Transverse colon (tissue), 4 donors: ENCODE measurements at regions not wholly inside any gene's neighbourhood (a gene's known extent, or its start where the extent isn't known, plus 50 kb on each side); places are given as distances from the start of the nearest gene placed in this dataset.

Source experiments
- DNase-seq: peaks from one replicate; pipeline ENCODE4 v3.0.0-alpha.2; 2019
- H3K27ac ChIP-seq, 4 donors: fragments of 200-600 bp; sonication (generic); 2 replicates each; pipeline ENCODE4 v1.5.1; 2016 to 2018; ENCODE audit warnings: inconsistent platforms in 4 of 4
- H3K27me3 ChIP-seq: fragments of 200-600 bp; sonication (generic); 2 replicates; pipeline ENCODE4 v1.5.1; 2017; ENCODE audit warnings: inconsistent platforms
- H3K36me3 ChIP-seq, 4 donors: fragments of 200-600 bp; sonication (generic); 2 replicates each; pipeline ENCODE4 v1.5.1; 2017 to 2019; ENCODE audit warnings: inconsistent platforms in 4 of 4
- H3K4me1 ChIP-seq, 4 donors: fragments of 200-600 bp; sonication (generic); 2 replicates each; pipeline ENCODE4 v1.5.1; 2017 to 2020; ENCODE audit warnings: inconsistent platforms in 4 of 4
- H3K4me3 ChIP-seq, 4 donors: fragments of 200-600 bp; sonication (generic); 1 replicate in 1 of 4; 2 replicates in 3 of 4; pipeline versions ENCODE4 v1.5.1 to v1.6.1; 2017 to 2019; ENCODE audit warnings: inconsistent platforms in 4 of 4
- H3K9me3 ChIP-seq, 2 donors: fragments of 200-600 bp; sonication (generic); 2 replicates each; pipeline ENCODE4 v1.5.1; 2017 to 2019; ENCODE audit warnings: inconsistent platforms in 2 of 2
- EP300 ChIP-seq: sonication (generic); formaldehyde crosslinking; IDR thresholded peaks from one replicate; pipeline ENCODE4 v1.6.1; 2017; ENCODE audit warnings: antibody characterized with exemption, low read depth
- POLR2A ChIP-seq: fragments of 450-650 bp; IDR thresholded peaks from one replicate; pipeline ENCODE4 v1.6.1; 2016; ENCODE audit warnings: antibody characterized with exemption, mild to moderate bottlenecking, moderate library complexity
- POLR2AphosphoS5 ChIP-seq, 3 donors: sonication (generic); formaldehyde crosslinking; IDR thresholded peaks; one replicate each; pipeline ENCODE4 v1.6.1; 2016; ENCODE audit warnings: antibody characterized with exemption in 3 of 3
- WGBS, 2 donors: methylation state at CpG; one replicate each; pipeline ENCODE4 v1.1.5; 2018; ENCODE audit warnings: low coverage in 1 of 2; 5-methylcytosine and 5-hydroxymethylcytosine counted together
- in situ Hi-C, 4 donors: fragments of 200-750 bp; cut with MboI; loops; one replicate each; pipeline versions ENCODE4 v1.15.0 to v1.15.1; 2017; ENCODE audit warnings: low sequenced_read_pairs in 3 of 4, low pct_ligation_motif_present in 1 of 4, low pct_unique_long_range_greater_than_20kb in 1 of 4
- intact Hi-C: fragments of 100-400 bp; cut with DNase I; formaldehyde crosslinking; loops from one replicate; pipeline ENCODE4 v1.15.1; 2023; ENCODE audit warnings: low total_unique reads
- TF ChIP-seq, protein P1 (sequence below), 5 experiments: fragments of 200-600 bp in 3 of 5; fragments of 450-650 bp in 2 of 5; sonication (generic) in 3 of 5; IDR thresholded peaks; 1 replicate in 2 of 5; 2 replicates in 3 of 5; pipeline ENCODE4 v1.5.1; 2016 to 2017; ENCODE audit warnings: antibody characterized with exemption in 5 of 5, inconsistent platforms in 3 of 5, mild to moderate bottlenecking in 2 of 5, moderate library complexity in 1 of 5

DNA sequence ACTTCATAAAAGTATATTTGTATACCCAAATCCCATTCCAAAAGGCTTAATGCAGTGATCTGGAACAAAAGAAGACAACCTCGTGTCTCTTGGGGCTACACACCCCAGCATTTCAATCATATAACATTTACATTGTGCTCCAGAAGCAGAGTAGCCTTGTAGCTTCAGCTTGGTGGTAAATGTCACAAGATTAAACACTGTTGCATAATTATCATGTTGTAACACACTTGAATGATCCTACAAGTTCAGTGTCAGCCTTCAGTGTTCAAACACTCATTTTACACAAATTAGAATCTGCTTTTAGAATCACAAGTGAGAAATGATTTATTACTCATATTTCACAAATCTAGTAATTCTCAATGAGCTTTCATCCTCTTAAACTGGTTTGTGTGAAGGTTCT, 122.6 kb downstream of the CNTN3 start:
- Histone ChIP-seq H3K9me3 (no peaks in the 10 kb centered on the region), H3K4me3 (no peak overlapping the region), H3K27me3 (no peaks in the 10 kb centered on the region), H3K36me3 (no peaks in the 10 kb centered on the region), H3K4me1 (no peaks in the 10 kb centered on the region), H3K27ac (no peak overlapping the region)
- in situ Hi-C loops = no loop called here
- DNase-seq = no peak
- TF ChIP-seq POLR2A (no peak), EP300 (no peak), POLR2AphosphoS5 (IDR thresholded peaks at IDR 0.05) (no peak)
- TF ChIP-seq, protein P1, sequence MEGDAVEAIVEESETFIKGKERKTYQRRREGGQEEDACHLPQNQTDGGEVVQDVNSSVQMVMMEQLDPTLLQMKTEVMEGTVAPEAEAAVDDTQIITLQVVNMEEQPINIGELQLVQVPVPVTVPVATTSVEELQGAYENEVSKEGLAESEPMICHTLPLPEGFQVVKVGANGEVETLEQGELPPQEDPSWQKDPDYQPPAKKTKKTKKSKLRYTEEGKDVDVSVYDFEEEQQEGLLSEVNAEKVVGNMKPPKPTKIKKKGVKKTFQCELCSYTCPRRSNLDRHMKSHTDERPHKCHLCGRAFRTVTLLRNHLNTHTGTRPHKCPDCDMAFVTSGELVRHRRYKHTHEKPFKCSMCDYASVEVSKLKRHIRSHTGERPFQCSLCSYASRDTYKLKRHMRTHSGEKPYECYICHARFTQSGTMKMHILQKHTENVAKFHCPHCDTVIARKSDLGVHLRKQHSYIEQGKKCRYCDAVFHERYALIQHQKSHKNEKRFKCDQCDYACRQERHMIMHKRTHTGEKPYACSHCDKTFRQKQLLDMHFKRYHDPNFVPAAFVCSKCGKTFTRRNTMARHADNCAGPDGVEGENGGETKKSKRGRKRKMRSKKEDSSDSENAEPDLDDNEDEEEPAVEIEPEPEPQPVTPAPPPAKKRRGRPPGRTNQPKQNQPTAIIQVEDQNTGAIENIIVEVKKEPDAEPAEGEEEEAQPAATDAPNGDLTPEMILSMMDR (IDR thresholded peaks at IDR 0.05) = no peak
- WGBS, 2 donors = 67 to 76% methylated on average over 1 of the region's 1 CpG
- intact Hi-C loops = no loop called here

DNA sequence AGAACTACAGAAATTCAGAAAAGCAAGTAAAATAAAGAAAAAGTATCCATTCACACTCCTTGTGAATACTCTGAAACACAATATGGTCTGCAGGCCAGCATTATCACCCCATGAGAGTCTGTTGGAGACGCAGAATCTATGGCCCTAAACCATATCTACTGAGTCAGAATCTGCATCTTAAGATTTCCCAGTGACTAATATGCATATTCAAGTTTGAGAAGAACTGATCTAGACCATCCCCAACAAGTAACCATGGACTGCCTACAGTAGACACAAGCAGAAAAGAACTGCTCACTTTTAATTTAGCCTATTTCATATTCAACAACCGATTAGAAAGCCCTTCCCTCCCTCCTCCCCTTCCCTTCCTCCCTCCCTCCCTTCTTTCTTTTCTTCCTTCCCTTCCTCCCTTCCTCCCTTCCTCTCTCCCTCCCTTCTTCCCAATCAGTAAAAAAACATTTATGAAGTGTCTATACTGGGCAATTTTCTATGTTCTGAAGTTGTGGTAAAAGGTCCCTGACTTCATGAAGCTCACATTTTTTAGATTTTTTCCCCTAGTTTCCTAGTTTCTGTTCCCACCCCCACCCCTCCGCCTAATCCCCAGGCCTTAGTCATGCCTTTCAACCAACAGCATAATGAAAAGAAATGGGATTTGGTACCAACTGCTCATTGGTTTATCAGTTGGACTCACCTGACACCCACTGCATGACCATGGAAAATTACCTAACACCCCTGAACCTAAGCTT, 125.2 kb downstream of the CNTN3 start:
- no peak overlapping the region for H3K4me3 ChIP-seq
- no peaks in the 10 kb centered on the region for H3K4me1 ChIP-seq
- H3K27ac ChIP-seq = no peak overlapping the region
- in situ Hi-C loops = no loop called here
- TF ChIP-seq POLR2A (no peak), EP300 (no peak), POLR2AphosphoS5 (IDR thresholded peaks at IDR 0.05) (no peak)
- TF ChIP-seq, protein P1 (IDR thresholded peaks at IDR 0.05) = no peak
- intact Hi-C loops = no loop called here
- no peaks in the 10 kb centered on the region for H3K36me3 ChIP-seq
- no peaks in the 10 kb centered on the region for H3K27me3 ChIP-seq
- no peak for DNase-seq
- no peaks in the 10 kb centered on the region for H3K9me3 ChIP-seq
- 44 to 46% methylated on average over 3 of the region's 3 CpGs for WGBS, 2 donors

- intact Hi-C loops (no loop called here), in situ Hi-C loops (no loop called here)
- Histone ChIP-seq H3K9me3 (no peaks in the 10 kb centered on the region), H3K36me3 (no peaks in the 10 kb centered on the region), H3K4me1 (peaks cover 0 to 5% (median 0%) of the 10 kb centered on the region in 4 donors), H3K4me3 (no peak overlapping the region), H3K27ac (no peak overlapping the region), H3K27me3 (no peaks in the 10 kb centered on the region)
- no peak for DNase-seq
- TF ChIP-seq EP300 (no peak), POLR2A (no peak), POLR2AphosphoS5 (IDR thresholded peaks at IDR 0.05) (no peak)
- TF ChIP-seq, protein P1 (IDR thresholded peaks at IDR 0.05) = no peak
Observed at GRCh38 chr3:74479915-74480314, 134.5 kb downstream of the CNTN3 start.

DNA sequence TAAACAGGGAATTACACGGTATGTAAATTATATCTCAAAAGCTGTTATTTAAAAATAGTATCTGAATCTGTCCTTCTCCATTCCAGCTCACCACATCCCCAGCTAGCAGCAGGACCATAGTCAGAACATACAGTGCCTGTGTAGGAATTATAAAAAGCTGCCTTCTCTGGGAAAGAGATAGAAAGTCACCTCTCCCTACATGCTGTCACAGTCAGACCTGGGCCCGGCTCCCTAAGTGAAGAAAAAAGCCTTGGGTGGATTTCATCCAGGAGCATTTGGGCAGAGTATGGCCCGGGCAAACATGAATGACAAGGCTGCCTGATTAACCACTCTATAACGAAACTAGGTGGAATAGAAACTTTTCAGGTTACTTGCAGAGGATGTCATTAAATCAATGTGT, 144.1 kb downstream of the CNTN3 start:
- in situ Hi-C loops (no loop called here), intact Hi-C loops (no loop called here)
- no peaks in the 10 kb centered on the region for H3K36me3 ChIP-seq
- H3K4me3 ChIP-seq = no peak overlapping the region
- 75 to 86% methylated on average over 3 to 4 of the region's 4 CpGs for whole genome bisulfite sequencing, 2 donors
- DNase-seq = no peak
- no peaks in the 10 kb centered on the region for H3K27me3 ChIP-seq
- H3K27ac ChIP-seq = no peak overlapping the region
- no peaks in the 10 kb centered on the region for H3K9me3 ChIP-seq
- no peak for TF ChIP-seq POLR2A
- TF ChIP-seq, protein P1 (IDR thresholded peaks at IDR 0.05) = no peak
- no peak for TF ChIP-seq EP300
- no peak for TF ChIP-seq POLR2AphosphoS5 (IDR thresholded peaks at IDR 0.05)
- H3K4me1 ChIP-seq = no peaks in the 10 kb centered on the region
